ENCODE measurements at regions not wholly inside any gene's neighbourhood (a gene's known extent, or its start where the extent isn't known, plus 50 kb on each side); places are given as distances from the start of the nearest gene placed in this dataset.

DNA sequence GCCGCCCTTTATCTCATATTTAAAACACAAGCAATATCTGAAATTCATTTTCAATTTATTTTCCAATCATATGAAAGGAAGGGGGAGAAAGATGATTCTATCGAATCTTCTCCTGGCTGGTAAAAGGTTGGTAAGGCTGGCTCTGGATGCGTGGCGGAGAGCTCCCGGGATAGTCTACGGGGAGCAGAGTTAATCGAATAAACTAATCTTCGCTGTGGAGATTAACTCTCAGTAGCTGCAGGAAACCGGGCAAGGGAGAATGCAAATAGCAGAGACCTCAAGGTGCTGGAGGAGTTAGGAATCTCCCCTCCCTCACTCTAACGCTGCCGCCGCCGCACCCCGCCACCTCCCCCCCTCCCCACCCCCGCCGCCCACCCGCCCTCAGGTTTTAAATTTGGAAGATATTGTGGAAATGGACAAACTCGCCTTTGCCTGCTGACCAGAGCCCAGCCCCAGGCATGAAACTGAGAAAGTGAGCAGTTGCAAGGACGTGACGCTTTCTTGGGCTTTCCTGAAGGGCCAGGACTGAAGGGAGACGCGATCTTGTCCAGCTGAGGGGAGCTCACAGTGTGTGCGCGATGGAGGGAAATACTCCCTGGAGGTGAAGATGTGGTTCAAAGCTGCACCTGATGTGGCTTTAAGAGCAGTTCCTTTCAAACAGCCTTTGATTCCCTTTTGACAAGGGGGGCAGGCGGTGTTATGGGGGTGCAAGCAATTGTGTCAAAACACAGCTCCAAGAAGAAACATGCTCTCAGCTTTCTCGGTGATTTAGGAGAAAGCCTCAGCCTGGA is 308.2 kb upstream of the IRX3 start:
- TF ChIP-seq, protein P1, sequence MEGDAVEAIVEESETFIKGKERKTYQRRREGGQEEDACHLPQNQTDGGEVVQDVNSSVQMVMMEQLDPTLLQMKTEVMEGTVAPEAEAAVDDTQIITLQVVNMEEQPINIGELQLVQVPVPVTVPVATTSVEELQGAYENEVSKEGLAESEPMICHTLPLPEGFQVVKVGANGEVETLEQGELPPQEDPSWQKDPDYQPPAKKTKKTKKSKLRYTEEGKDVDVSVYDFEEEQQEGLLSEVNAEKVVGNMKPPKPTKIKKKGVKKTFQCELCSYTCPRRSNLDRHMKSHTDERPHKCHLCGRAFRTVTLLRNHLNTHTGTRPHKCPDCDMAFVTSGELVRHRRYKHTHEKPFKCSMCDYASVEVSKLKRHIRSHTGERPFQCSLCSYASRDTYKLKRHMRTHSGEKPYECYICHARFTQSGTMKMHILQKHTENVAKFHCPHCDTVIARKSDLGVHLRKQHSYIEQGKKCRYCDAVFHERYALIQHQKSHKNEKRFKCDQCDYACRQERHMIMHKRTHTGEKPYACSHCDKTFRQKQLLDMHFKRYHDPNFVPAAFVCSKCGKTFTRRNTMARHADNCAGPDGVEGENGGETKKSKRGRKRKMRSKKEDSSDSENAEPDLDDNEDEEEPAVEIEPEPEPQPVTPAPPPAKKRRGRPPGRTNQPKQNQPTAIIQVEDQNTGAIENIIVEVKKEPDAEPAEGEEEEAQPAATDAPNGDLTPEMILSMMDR (IDR thresholded peaks at IDR 0.05; ENCODE audit: low read depth, low read length, missing control alignments): no peak
- H3K4me3 ChIP-seq (replicated peaks; ENCODE audit: low read depth, low read length): no peak overlapping the region
- no peak for DNase-seq (ENCODE audit: extremely low read depth, low read depth)

DNA sequence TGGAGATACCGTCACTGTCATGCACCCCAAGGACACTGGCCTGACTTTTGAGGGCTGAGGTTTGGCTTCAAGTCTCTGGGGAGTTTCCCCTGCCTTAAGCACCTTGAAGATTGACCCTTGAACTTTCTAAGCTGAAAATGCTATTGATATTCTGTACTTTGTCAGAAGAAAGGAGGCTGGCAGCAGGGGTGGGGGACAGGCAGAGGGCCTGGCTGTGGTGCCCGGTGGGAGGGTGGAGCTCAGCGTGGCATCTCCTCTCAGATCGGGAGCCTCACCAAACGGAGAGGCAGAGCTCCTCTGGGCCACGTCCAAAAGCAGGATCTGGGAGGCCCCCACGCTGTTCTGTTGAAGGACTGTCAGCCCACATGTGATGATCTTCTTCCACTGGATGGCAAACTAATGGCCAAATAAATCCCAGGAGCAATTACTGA is 305.2 kb upstream of the IRX3 start:
- H3K4me3 ChIP-seq (replicated peaks; ENCODE audit: low read depth, low read length): no peak overlapping the region
- no peak for DNase-seq (ENCODE audit: extremely low read depth, low read depth)
- TF ChIP-seq, protein P1 (IDR thresholded peaks at IDR 0.05; ENCODE audit: low read depth, low read length, missing control alignments): no peak

DNA sequence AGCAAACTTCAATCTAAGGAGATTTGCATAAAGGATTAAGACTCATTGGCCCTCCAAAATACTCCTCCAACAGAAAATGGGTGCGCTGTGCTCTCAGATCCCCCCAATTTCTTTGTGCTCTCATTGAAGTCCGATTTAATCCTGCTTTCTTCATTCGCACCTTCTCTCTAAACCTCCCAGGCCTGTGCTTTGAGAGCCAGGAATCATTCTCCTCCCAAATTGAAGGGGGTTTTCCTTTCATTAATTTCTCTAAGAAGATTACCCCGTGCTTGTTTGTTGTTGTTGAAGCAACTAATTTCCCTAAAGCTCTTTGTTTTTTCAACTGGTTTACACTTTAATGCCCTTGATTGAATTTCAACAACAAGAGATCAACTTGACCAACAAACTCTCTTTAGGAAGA is 304.2 kb upstream of the IRX3 start:
- H3K4me3 ChIP-seq (replicated peaks; ENCODE audit: low read depth, low read length): no peak overlapping the region
- TF ChIP-seq, protein P1 (IDR thresholded peaks at IDR 0.05; ENCODE audit: low read depth, low read length, missing control alignments): no peak
- no peak for DNase-seq (ENCODE audit: extremely low read depth, low read depth)

DNA sequence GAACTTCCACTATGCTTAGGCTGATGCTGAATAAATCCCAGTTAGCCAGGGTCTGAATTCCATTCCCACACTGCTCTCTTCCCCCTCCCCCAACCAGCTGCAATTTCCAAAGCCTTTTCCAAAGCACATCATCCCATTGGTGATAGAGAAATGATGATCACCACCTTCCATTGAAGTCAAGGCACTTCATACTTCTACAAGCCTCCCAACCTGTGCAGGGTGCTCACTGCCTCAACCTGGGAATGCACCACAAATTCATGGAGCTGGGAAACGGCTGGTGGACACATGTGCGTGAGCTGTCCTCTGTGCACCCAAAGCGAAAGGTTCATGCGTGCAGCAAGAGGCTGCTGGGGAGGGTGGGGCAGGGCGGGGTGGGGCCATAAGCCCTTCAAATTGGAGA is 302.7 kb upstream of the IRX3 start:
- no peak for DNase-seq (ENCODE audit: extremely low read depth, low read depth)
- TF ChIP-seq, protein P1 (IDR thresholded peaks at IDR 0.05; ENCODE audit: low read depth, low read length, missing control alignments): no peak
- no peak overlapping the region for H3K4me3 ChIP-seq (replicated peaks; ENCODE audit: low read depth, low read length)

DNA sequence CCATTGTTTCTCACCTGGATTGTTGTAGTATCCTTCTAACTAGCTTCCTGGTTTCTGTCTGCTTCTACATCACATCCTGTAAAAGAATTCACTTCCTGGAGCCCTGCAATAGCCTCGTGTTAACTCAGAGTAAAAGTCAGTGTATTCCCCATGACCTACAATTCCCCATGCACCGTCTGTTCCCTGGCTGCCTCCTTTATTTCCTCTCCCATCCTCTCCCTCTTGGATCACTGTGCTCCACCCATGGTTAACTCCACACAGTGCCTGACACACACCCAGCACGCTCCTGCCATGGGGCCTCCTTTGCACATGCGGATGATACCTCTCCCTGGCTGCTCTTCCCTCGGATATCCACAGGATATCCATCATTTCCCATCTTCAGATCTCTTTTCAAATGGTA is 301.4 kb upstream of the IRX3 start:
- no peak for DNase-seq (ENCODE audit: extremely low read depth, low read depth)
- TF ChIP-seq, protein P1 (IDR thresholded peaks at IDR 0.05; ENCODE audit: low read depth, low read length, missing control alignments): no peak
- no peak overlapping the region for H3K4me3 ChIP-seq (replicated peaks; ENCODE audit: low read depth, low read length)

DNA sequence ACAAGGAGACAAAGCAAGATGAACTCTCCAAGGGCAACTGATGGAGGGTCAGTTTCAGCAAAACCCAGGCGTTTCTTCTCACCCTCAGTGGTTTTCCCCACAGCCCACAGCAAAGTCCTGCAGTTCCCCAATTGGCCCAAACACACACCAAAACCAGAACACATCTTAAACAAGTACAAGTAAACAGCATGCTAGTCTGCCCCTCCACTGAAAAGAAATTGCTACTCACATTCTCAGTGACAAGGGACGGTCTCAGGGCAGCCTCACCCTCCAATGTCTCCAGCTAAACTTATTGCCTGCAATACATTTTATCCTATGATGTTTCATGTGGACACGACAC is 300.6 kb upstream of the IRX3 start:
- TF ChIP-seq, protein P1 (IDR thresholded peaks at IDR 0.05; ENCODE audit: low read depth, low read length, missing control alignments): no peak
- no peak overlapping the region for H3K4me3 ChIP-seq (replicated peaks; ENCODE audit: low read depth, low read length)
- no peak for DNase-seq (ENCODE audit: extremely low read depth, low read depth)

Measured in HFF-Myc (cell line).